Mucosa of rectum (tissue), 2 donors: ENCODE measurements at regions not wholly inside any gene's neighbourhood (a gene's known extent, or its start where the extent isn't known, plus 50 kb on each side); places are given as distances from the start of the nearest gene placed in this dataset.

Experiments used
- H3K27ac ChIP-seq, 2 donors: one replicate each; pipeline ENCODE4 v1.7.0; 2013; ENCODE audit warnings: inconsistent platforms in 2 of 2, low read depth in 2 of 2, low read length in 2 of 2
- H3K27me3 ChIP-seq, 2 donors: one replicate each; pipeline ENCODE4 v1.7.0; 2013; ENCODE audit warnings: low read length in 2 of 2; ENCODE audit not compliant: control insufficient read depth in 2 of 2, insufficient read depth in 2 of 2
- H3K36me3 ChIP-seq, 2 donors: one replicate each; pipeline ENCODE4 v1.7.0; 2013; ENCODE audit warnings: low read length in 2 of 2; ENCODE audit not compliant: control insufficient read depth in 2 of 2, insufficient read depth in 2 of 2
- H3K4me1 ChIP-seq, 2 donors: one replicate each; pipeline ENCODE4 v1.7.0; 2013; ENCODE audit warnings: low read length in 2 of 2, mild to moderate bottlenecking in 1 of 2; ENCODE audit not compliant: control insufficient read depth in 2 of 2, insufficient read depth in 2 of 2
- H3K4me3 ChIP-seq, 2 donors: one replicate each; pipeline ENCODE4 v1.7.0; 2013; ENCODE audit warnings: low read length in 2 of 2
- H3K9ac ChIP-seq, 2 donors: one replicate each; pipeline ENCODE4 v1.7.0; 2013; ENCODE audit warnings: low read length in 2 of 2, low read depth in 1 of 2, mild to moderate bottlenecking in 1 of 2
- H3K9me3 ChIP-seq, 2 donors: one replicate each; pipeline ENCODE4 v1.7.0; 2013; ENCODE audit warnings: low read length in 2 of 2; ENCODE audit not compliant: control insufficient read depth in 2 of 2
- donor health status: healthy.
- donor health status: Normal muscosa, but diverticular disease.

DNA sequence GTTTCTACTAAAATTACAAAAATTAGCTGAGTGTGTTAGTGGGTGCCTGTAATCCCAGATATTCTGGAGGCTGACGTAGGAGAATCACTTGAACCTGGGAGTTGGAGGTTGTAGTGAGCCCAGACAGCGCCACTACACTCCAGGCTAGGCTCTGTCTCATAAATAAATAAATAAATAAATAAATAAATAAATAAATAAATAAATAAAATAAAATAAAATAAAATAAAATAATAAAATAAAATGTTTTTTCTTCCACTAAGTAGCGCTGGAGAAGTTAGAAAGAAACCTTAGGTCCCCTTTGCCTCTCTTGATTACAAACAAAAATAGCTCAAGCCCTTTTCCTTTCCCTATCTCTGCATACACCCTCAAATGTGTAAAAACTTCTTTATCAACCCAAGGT, 525.9 kb downstream of the IPMK start:
- Histone ChIP-seq H3K9ac (no peak overlapping the region), H3K9me3 (no peaks in the 10 kb centered on the region), H3K27me3 (no peaks in the 10 kb centered on the region), H3K4me1 (no peaks in the 10 kb centered on the region), H3K4me3 (no peak overlapping the region), H3K27ac (no peak overlapping the region), H3K36me3 (no peaks in the 10 kb centered on the region)

DNA sequence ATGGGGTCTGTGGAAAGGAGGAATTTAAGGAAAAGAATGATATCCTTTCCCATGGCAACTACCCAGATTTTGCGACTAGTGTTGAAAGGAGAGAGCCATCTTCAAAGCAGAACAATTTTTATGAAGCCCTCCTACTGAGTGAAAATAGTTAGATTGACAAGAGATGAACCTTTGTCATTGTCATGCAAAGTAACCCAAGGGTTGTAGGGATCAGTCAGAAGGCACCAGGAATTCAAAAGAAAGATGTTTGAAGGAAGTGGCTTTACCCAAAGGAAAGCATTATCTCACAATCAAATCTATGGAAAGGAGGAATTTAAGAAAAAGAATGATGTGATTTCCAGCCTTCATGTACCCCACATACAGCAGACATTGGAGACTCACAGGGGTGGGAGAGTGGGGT, 544.4 kb downstream of the IPMK start:
- Histone ChIP-seq H3K36me3 (no peaks in the 10 kb centered on the region), H3K4me1 (no peaks in the 10 kb centered on the region), H3K27ac (no peak overlapping the region), H3K9me3 (no peaks in the 10 kb centered on the region), H3K27me3 (no peaks in the 10 kb centered on the region), H3K4me3 (no peak overlapping the region), H3K9ac (no peak overlapping the region)

DNA sequence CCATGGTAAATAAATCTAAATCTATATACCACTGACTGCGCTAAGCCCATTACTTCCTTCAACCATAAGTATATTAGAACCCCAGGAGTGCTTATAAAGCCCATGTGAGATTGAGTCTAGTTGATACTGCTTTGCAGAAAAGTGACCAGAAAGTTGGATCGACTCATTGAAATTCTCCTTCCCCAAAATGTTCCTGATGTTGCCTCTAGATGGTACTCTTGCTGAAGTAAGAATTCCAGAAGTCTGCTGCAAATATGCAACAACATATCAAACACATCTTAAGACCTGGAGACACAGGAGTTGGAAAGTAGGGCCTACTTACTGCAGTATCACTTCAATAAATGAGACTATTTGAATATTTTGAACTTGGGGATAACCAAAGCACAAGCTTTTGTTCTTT, 550.8 kb downstream of the IPMK start:
- H3K9ac ChIP-seq: no peak overlapping the region
- H3K4me3 ChIP-seq: no peak overlapping the region
- H3K9me3 ChIP-seq: no peaks in the 10 kb centered on the region
- no peaks in the 10 kb centered on the region for H3K4me1 ChIP-seq
- H3K27ac ChIP-seq: no peak overlapping the region
- no peaks in the 10 kb centered on the region for H3K27me3 ChIP-seq
- H3K36me3 ChIP-seq: no peaks in the 10 kb centered on the region

DNA sequence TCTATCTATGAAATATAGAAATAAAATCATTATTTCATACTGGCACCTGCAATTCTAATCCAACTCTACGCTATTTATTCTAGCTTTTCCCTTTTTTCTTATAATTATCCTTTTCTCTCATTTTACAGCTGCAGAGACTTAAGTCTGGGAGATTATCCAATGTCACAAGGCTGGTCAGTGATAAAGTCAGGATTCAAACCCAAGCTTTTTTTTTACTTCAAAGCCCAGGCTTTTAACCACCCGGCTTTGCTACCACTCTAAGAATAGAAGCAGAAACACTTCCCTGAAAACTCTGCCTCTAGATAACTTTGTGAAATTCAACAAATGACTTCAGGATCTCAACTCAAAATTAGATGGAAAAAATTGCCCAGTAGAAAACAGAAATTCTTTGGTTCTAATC, 552.5 kb downstream of the IPMK start:
- Histone ChIP-seq H3K9me3 (no peaks in the 10 kb centered on the region), H3K27ac (no peak overlapping the region), H3K4me1 (no peaks in the 10 kb centered on the region), H3K27me3 (no peaks in the 10 kb centered on the region), H3K9ac (no peak overlapping the region), H3K4me3 (no peak overlapping the region), H3K36me3 (no peaks in the 10 kb centered on the region)

DNA sequence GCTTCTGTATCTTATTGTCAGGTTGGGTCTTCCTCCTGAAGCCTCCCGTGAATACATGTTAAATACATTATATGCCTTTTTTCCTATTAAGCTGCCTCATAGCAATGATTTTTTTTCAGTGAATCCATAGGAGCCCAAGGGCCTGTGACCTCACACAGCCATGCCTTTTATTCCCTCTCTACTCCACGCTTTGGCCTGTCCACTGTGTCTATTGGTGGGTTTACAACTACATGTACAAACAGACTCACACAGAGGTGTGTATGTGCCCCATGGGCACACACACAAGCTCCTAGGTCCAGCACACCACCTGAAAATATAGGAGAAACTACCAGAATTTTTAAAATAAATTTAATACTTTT, 560.4 kb downstream of the IPMK start:
- H3K27me3 ChIP-seq: no peaks in the 10 kb centered on the region
- H3K27ac ChIP-seq: no peak overlapping the region
- no peaks in the 10 kb centered on the region for H3K9me3 ChIP-seq
- no peaks in the 10 kb centered on the region for H3K4me1 ChIP-seq
- H3K36me3 ChIP-seq: no peaks in the 10 kb centered on the region
- H3K9ac ChIP-seq: no peak overlapping the region
- H3K4me3 ChIP-seq: no peak overlapping the region

DNA sequence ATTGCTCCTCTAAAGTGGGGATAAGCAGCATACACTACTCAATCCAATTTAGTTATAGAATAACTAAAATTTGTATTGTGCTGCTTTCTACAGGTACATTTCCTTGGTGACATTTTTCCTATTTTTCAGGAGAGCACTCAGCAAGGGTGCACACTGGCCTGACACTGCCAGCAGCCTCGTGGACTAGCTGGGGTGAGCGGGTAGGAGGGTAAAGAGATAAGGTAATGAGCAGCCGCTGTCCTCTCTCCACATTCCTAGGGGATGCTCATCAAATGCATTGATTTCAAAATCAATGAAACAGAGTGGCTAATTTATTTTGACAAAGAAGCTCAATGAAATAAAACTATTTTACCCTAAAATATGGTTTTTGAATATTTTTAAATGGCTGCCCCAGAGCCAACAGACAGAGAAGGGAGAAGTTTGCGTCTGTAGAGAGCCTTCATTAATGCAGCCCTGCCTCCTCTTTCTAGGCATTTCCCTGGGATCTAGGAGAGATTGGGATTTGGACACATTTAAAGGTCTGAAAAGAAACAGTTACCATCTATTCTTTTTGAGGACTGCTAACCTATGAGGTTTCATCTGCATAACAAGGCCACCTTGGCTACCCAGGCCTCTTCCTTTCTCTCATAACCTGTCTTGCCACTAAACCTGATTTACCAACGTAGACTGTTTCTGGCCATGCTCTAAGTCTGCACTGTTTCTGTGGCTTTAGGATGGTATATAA, 561.0 kb downstream of the IPMK start:
- Histone ChIP-seq H3K9me3 (no peaks in the 10 kb centered on the region), H3K9ac (no peak overlapping the region), H3K4me3 (no peak overlapping the region), H3K27me3 (no peaks in the 10 kb centered on the region), H3K27ac (no peak overlapping the region), H3K36me3 (no peaks in the 10 kb centered on the region), H3K4me1 (no peaks in the 10 kb centered on the region)

DNA sequence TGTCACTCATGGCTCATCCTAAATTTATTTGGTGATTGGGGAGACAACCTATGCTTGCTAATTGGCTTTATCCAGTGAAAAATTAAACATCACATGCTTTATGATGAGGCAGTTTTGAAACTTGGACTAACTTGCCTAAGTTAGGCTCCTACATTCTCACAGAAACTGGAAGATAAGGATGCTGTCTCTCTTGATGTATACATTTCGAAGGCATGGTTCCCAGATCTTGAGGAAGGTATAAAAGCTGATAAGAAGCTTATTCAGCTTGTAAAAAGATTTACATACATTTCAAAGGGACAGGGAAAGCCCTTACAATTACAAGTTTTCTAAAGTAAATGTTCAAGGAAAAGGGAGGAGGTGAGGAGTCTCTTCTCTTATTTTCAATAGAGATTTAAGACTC, 561.7 kb downstream of the IPMK start:
- Histone ChIP-seq H3K27ac (no peak overlapping the region), H3K4me3 (no peak overlapping the region), H3K9ac (no peak overlapping the region), H3K4me1 (no peaks in the 10 kb centered on the region), H3K27me3 (no peaks in the 10 kb centered on the region), H3K9me3 (no peaks in the 10 kb centered on the region), H3K36me3 (no peaks in the 10 kb centered on the region)

DNA sequence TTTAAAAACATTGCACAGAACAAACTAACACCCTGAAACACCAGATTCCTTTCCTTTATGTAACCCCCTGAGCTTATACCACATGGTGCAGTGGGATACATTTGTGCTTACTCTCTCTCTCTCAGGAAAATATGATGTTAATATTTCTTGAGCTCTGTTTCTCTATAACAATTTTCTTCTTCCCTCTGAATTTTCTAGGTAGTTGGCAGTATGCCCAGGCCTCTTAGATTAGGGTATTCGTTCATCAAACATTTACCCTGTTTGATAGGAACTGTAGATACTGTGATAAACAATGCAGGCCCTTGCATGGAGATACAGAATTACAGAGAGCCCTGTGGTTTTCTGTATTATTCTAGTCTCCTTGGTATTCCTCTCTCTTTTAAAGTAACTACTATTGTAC, 567.8 kb downstream of the IPMK start:
- no peaks in the 10 kb centered on the region for H3K27me3 ChIP-seq
- H3K27ac ChIP-seq: no peak overlapping the region
- H3K4me3 ChIP-seq: no peak overlapping the region
- no peak overlapping the region for H3K9ac ChIP-seq
- no peaks in the 10 kb centered on the region for H3K9me3 ChIP-seq
- H3K4me1 ChIP-seq: no peaks in the 10 kb centered on the region
- no peaks in the 10 kb centered on the region for H3K36me3 ChIP-seq

DNA sequence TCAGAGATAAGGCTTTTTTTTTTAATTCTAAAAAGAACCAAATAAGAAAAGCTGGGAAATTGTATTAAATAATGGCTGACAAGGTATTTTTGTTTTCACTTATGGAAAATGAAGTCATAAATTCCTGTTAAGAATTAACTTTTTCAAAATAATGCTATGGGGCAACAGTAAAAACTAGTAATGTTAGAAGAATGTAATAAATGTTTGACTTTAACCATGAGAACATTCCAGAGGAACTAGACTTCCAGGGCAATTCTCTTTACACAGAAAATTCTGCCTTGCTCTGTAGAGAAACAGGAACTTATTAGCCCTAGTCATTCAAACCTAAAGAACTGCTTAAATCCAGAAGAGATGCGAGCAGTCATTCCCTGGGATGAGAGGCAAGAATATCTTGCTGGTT, 571.1 kb downstream of the IPMK start:
- Histone ChIP-seq H3K27ac (no peak overlapping the region), H3K27me3 (no peaks in the 10 kb centered on the region), H3K36me3 (no peaks in the 10 kb centered on the region), H3K4me3 (no peak overlapping the region), H3K9me3 (no peaks in the 10 kb centered on the region), H3K4me1 (no peaks in the 10 kb centered on the region), H3K9ac (no peak overlapping the region)

DNA sequence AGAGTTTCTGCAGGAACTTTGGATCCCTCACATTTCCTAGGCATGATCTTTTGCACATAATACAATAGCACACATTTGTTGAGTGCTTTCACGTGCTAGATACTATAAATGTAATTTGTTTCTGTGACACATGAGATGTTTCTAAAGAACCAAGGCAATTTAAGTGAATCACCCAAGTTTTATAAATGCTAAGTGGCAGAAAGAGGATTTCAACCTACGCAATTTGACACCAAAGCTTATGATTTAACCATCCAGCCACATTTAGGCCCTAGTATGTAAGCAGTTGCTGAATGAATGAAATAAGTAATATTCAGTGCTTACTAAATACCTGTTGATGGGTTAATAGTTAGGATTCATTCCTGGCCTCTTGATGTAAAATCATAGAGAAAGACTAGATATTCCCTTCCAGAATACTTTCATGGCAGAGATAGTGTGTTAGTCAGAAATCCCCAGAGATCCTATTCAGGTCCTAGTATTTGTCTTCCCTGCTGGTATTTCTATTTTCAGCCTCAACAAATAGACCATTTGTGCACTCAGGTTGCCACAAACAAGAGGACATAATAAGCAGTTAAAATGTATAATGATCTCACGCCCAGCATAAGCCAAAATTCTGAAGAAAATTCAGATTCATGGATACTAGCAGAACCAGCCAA, 572.6 kb downstream of the IPMK start:
- no peaks in the 10 kb centered on the region for H3K36me3 ChIP-seq
- no peaks in the 10 kb centered on the region for H3K4me1 ChIP-seq
- no peaks in the 10 kb centered on the region for H3K27me3 ChIP-seq
- no peak overlapping the region for H3K9ac ChIP-seq
- H3K4me3 ChIP-seq: no peak overlapping the region
- H3K9me3 ChIP-seq: no peaks in the 10 kb centered on the region
- H3K27ac ChIP-seq: no peak overlapping the region
